NCI-H128 (cell line): ENCODE measurements at regions not wholly inside any gene's neighbourhood (a gene's known extent, or its start where the extent isn't known, plus 50 kb on each side); places are given as distances from the start of the nearest gene placed in this dataset.
A peak's percentile ranks its signal among the peaks of the same experiment; 100 is the strongest.
"Not testable (repeated sequence)": the region's sequence is repeated elsewhere in the genome, so short reads cannot be mapped to it uniquely, and the experiment has no call there.

Source experiments
- DNase-seq: peaks from one replicate; lab custom pipeline; 2025; ENCODE audit not compliant: unreplicated experiment; lab: John Stamatoyannopoulos, UW

DNA sequence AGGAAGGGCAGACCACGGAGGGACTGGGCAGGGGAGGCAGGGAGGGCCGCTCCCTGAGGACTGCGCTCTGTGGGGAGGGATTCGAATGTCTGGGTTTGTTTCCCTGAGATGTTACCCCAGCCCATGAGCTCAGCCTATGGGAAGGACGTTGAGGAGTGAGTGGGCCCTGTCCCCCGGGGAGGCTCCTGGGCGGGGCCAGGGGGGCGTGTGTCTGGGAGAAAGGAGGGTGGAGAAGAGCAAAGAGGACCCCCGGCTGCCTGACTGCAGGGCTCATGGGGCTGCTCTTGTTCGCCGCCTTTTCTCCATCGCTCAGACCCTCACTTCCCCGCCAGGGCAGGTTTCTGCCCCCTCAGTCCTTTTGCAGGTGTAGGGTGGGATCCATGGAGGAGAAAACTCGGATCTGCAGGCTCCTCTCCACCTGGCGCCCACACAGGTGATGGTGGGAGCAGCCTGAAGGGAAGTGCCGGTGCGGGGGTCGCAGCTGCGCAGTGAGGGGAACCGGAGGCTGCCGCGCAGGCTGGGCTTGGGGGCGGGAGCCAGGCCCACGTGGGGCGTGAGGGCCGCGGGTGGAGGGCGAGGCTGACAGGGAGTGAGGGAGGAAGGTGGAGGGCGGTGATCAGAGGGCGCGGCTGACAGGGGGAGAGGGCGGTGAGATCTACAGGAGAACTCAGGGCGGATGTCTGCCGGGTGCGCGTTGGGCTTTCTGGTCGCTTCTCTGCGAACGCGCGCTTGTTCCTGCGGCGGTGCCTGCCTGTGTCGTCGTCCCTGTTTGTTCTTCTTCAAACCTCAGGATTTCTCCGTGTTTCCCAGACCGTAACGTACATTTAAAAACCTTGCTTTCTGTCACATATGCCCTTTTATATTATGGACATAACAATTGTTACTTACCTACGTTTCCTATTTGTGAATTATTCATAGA lies 198.2 kb upstream of the NPAP1 start:
- not testable (repeated sequence) for DNase-seq

DNA sequence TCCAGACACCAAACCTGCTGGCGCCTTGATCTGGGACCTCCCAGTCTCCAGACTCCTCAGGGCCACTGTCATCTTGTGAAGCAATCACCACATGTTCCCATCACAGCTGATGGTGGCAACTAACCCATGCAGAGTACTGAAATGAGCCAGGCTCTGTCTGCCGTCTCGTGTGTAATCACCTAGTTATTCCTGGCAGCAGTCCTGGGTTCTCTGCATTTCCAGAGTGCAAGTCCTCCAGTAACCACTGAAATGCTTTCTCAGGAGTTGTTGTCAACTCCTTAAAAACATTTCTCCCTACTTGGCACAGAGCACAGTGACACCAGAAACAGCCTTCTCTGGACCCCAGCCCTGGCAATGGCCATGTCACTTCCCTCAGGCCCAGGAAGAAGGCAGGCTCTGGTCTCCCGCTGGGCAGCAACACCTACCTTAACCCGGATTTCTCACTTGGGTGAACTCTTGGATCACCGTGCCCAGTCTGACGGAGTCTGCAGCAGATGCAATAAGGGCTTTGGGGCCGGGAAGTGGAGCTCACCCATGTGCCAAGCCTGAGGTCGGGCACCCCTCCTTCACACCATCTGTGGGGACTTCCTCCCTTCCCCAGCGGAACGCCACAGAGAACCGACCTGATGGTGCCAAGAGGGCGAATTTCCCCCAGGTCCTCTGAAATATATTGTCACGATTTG lies 189.5 kb upstream of the NPAP1 start:
- not testable (repeated sequence) for DNase-seq

DNA sequence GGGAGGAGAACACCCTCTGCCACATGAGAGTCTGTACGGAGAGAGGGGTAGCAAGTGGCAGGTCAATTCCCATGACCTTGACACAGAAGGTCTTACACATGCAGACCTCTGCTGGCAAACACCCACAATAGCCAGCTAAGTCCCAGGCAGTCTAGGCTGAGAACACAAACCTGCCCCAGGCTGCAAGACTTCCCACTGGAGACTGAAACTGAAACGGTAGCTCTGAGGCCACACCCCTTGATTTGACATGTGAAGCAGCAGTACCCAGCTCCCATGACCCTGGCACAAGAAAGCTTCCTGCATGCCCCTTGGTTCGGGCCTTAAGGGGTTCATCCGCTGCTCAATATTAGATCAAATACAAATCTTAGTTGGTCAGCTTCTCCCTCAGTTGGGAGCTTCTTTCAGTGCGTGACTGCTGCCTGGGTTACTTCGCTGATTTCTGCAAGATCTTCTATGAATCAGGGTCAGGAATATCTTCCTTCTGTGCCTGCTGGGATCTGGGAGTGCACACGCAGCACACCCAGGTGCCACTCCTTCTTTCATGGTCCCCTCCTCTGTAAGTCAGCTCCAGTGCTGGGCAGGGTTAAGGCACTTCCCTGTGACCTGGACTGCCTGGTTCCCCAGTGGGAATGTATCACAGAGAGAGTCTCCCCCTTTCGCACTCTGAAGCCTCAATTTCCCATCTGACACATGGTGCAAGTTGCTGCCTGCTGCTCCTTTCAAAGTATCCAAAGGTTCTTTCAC lies 187.2 kb upstream of the NPAP1 start:
- DNase-seq = not testable (repeated sequence)

DNA sequence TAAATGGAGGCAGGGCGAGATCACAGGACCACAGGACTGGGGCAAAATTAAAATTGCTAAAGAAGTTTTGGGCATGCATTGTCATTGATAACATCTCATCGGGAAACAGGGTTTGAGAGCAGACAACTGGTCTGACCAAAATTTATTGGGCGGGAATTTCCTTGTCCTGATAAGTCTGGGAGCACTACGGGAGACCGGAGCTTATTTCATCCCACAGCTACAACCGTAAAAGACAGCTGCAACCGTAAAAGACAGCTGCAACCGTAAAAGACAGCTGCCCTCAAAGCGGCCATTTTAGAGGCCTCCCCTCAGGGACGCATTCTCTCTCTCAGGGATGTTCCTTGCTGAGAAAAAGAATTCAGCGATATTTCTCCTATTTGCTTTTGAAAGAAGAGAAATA lies 170.4 kb upstream of the NPAP1 start:
- not testable (repeated sequence) for DNase-seq

DNA sequence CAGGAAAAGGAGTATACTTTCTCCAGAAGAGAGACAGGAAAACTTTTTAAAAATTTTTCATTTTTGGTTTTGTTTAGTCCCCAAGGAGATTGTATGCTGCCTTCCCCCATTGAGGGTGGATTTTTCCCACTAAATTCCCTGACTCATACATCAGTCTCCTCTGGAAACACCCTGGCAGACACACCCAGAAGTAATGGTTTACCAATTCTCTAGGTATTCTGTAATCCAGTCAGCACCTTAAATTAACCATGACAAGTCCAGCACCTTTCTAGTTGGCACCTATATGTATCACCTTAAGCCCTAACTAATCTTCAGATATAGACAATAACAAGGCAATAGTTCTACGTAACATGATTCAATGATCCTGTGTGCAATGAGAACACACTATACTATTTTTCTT lies 165.9 kb upstream of the NPAP1 start:
- not testable (repeated sequence) for DNase-seq

DNA sequence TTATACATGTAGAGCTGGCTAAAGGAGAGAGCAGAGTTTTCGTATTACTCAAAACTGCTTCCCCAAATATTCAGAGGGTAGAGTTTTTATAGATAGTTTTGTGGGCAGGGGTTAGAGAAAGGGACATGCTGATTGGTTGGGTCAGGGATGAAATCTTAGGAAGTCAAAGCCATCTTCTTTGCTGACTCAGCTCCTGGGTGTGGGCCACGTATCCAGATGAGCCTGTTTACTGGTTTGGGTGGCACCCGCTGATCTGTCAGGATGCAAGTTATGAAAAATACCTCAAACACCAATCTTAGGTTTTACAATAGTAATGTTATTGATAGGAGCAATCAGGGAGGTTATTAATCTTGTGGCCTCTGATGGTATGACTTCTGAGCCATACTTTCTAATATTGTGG lies 164.0 kb upstream of the NPAP1 start:
- not testable (repeated sequence) for DNase-seq

DNA sequence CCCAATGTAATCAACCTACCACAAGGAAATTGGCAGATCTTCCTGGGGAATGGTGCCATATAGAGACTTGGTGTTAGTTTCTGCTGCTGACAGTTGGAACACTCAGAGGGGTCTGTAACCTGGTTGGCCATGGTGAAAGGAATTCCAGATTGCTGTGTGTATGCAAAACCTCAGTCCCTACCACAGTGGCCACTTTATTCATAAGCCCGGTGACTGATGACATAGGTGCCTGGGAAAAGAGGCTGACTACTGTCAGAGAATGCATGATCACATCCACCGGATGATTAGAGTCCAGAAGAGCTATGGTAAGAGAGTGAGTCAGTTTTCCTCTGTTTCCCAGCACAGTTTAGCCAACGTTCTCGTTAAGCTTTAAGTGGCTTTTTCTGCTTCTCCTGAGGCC lies 156.8 kb upstream of the NPAP1 start:
- not testable (repeated sequence) for DNase-seq

DNA sequence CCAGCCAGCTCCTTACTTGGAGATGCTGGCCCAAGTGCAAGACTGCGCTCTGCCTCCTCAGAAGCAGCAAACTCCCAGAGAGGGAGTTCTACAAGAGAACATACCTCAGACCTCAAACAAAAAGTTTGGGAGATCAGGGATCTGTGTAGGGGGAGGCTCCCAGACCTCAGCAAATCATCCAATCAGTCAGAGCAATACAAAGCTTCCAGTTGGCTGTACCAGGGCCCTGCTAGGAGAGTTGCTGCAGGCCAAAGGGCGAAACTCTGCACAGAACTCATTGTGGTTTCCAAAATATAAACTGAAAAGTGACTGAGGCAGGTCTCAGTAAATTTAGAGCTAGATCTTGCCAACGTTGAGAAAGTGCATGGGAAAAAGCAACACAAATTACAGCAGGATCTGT lies 144.3 kb upstream of the NPAP1 start:
- DNase-seq = not testable (repeated sequence)

DNA sequence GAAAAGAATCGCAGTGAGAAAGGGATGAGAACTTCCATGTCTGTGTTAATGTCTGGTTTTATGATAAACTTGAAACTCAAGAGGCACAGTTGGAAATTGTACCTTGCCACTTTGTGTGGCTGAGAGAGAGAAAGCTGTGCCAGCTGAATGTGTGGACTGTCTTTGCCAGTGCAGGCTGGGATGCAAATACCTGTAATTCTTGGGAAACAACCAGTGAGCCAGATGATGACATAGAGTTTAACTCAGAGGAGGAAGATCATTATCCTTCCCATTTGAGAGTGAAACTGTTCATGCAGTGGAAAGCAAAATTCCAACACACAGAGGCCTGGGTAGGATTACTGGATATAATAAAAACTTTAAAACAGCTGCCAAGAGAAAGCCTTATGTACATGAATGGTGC lies 141.5 kb upstream of the NPAP1 start:
- not testable (repeated sequence) for DNase-seq

DNA sequence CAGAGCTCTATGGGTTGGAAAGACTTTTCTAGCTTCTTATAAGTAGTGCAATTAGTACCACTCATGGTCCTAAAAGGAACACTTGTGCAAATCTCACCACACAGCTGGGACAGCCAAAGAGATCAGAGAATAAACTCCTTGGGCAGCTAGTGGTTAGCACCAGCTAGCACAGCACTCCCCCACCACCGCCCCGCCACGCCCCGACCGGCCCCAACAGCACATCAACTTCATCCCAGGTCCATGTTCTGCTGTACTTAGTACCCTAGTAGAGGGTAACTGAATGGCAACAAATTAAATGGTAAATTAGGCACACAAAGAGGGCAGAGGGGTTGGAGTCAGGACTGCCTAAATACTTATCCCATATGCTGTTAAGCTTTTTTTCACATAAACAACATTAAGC lies 118.3 kb upstream of the NPAP1 start:
- DNase-seq = not testable (repeated sequence)

DNA sequence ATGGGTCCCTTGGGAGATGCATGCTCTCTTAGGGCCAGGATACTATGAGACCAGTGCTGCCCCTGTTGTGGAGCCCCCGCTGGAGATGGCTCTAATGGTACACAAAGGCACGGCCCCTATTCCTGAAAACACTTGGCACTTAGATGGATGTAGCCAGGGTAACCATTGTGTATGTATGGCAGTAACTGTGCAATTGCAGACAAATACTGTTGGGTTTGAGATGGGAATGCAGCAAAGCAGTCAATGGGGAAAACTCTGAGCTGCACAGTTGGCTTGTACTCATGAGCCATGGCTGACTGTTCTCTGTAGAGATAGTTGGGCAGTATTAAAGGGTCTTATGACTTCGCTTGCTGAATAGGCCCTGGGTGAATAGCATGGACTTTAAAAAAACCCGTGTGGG lies 67.9 kb upstream of the NPAP1 start:
- peak; percentile 47 for DNase-seq

DNA sequence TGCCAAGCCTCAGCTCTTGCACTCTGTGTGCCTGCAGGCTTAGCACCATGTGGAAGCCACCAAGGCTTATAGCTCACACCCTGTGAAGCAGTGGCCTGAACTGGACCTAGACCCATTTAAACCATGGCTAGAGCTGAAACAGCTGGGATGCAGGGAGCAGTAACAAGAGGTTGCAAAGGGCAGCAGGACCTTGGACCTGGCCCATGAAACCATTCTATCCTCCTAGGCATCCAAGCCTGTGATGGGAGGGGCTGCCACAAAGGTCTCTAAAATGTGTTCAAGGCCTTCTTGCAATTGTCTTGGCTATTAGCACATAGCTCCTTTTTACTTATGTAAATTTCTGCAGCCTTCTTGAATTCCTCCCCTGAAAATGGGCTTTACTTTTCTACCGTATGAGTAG lies 57.9 kb upstream of the NPAP1 start:
- DNase-seq = no peak

DNA sequence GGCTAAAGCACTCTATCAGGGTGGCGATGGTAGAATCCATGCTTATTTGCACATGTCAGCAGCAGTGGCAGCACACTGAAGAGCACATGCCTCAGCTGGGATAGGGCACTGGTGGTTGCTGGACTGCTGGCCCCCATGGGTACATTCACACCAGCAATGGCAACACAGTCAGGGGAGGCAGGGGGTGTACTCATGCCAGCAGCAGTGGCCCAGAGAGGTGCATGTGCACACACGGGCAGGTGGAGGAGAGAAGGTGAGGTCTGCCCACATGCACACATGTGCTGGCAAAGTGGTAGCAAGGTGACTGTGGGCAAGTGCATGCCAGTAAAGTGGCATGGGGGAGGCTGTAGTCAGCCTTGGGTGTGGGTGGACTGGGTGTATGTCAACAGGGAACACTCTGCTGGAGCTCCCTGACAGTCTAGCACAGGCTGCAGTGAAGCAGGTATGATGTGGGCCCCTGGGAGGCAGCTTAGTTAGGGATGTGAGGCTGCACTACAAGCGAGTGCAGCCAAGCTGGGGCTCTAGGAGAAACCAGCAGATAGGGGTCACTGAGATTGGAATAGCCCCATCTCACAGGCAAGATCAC lies 53.9 kb upstream of the NPAP1 start:
- DNase-seq = no peak
